HL-60 (cell line): ENCODE measurements at regions not wholly inside any gene's neighbourhood (a gene's known extent, or its start where the extent isn't known, plus 50 kb on each side); places are given as distances from the start of the nearest gene placed in this dataset.

ENCODE experiments used
- CTCF ChIP-seq: IDR thresholded peaks from one replicate; pipeline ENCODE4 v1.5.1; 2011; ENCODE audit warnings: low read length, control low read depth, inconsistent platforms; ENCODE audit not compliant: insufficient read depth
- POLR2AphosphoS5 ChIP-seq: IDR thresholded peaks from 2 replicates; pipeline ENCODE4 v1.6.1; 2012; ENCODE audit warnings: low read depth

- no peak for TF ChIP-seq CTCF
- no peak for TF ChIP-seq POLR2AphosphoS5
Measured at GRCh38 chr20:52280407-52280806, 88.8 kb upstream of the ZFP64 start.
